HG02840 (cell line): ENCODE measurements at regions not wholly inside any gene's neighbourhood (a gene's known extent, or its start where the extent isn't known, plus 50 kb on each side); places are given as distances from the start of the nearest gene placed in this dataset.
"Not testable (repeated sequence)": the region's sequence is repeated elsewhere in the genome, so short reads cannot be mapped to it uniquely, and the experiment has no call there.

Experiments used
- ATAC-seq: cut with Tn5 transposase; IDR thresholded peaks from one replicate; pipeline ENCODE4 v1.9.1; 2021; ENCODE audit warnings: mild to moderate bottlenecking, moderate library complexity, moderate number of reproducible peaks; ENCODE audit not compliant: unreplicated experiment, low FRiP score

DNA sequence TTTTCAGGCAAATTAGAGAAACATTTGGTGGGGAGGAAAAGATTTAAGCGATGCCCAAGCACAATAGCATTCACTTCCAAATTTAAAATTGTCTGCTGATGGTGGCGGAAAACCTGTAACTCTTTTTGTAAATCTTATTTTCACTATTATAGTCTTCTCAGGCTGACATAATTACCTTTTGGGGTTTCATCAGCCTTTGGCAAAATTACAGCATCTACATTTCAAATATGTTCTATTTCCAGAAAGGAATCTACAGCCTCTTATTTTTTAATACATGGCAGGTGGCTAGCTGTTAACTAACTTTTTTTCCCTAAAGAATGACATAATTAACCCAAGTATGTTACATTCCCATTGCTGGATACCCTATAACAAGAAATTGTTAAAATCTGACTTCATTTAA lies 391.5 kb upstream of the CCDC54 start:
- no peak for ATAC-seq

DNA sequence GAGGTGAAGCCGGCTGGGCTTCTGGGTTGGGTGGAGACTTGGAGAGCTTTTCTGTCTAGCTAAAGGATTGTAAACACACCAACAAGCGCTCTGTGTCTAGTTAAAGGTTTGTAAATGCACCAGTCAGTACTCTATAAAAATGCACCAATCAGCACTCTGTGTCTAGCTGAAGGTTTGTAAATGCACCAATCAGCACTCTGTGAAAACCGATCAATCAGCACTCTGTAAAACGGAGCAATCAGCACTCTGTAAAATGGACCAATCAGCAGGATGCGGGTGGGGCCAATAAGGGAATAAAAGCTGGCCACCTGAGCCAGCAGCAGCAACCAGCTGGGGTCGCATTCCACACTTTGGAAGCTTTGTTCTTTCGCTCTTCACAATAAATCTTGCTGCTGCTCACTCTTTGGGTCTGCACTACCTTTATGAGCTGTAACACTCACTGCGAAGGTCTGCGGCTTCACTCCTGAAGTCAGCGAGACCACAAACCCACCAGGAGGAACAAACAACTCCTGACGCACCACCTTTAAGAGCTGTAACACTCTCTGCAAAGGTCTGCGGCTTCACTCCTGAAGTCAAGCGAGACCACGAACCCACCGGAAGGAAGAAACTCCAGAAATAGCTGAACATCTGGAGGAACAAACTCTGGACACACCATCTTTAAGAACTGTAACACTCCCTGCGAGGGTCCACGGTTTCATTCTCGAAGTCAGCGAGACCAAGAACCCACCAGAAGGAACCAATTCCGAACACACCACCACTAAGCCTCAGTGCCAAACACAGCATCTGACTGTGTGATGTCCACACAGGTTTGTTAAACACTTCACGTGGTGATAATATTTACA lies 378.2 kb upstream of the CCDC54 start:
- ATAC-seq, result not testable (repeated sequence)

DNA sequence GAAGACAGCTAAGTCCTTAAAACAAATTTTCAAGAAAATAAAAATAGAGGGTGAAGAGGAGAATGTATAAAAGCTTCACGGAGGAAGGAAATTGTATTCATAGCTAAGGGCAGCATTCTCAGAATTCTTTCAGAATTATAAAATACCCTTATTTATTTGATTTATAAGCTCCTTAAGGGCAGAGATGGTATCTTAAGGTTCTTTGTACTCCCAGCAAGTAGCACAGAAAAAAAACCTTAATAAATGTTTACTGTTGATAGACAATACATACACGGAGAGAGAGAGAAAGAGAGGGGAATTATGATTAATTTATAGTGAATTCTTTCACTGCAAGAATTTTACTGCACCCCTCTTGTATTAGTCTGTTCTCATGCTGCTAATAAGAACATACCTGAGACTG lies 375.6 kb upstream of the CCDC54 start:
- no peak for ATAC-seq

DNA sequence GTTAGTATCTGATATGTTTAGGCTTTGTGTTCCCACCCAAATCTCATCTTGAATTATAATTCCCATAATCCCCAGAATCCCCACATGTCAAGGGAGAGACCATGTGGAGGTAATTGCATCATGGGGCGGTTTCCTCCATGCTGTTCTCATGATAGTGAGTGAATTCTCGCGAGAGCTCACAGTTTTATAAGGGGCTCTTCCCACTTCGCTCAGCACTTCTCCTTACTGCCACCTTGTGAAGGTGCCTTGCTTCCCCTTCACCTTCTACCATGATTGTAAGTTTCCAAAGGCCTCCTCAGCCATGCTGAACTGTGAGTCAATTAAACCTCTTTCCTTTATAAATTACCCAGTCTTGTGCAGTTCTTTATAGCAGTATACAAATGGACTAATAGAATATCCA lies 371.9 kb upstream of the CCDC54 start:
- not testable (repeated sequence) for ATAC-seq

DNA sequence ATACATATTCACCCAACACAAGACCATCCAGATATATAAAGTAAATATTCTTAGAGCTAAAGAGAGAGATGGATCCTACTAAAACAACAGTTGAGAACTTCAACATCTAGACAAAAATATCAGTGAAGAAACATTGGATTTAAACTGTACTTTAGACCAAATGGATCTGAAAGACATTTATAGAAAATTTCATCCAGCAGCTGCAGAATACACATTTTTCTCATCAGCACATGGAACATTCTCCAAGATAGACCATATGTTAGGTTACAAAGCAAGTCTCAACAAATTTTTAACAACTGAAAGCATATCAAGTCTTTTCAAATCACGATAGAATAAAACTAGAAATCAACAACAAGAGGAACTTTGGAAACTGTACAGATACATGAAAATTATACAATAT lies 369.0 kb upstream of the CCDC54 start:
- no peak for ATAC-seq

DNA sequence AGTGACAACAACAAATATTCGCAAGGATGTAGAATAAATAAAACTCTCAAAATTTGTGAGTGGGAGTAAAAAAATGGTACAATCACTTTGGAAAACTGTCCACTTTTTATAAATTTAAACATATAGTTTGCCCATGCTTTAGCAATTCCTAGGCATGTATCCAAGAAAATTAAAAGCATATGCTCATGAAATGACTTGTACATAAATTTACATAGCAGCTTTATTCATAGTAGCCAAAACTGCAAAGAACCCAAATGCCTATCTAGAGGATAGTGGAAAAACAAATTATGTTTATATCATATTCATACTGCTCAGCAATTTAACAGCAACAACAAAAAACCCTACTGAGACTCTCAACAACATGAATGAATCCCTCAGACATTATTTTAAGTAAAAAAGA lies 363.6 kb upstream of the CCDC54 start:
- no peak for ATAC-seq

DNA sequence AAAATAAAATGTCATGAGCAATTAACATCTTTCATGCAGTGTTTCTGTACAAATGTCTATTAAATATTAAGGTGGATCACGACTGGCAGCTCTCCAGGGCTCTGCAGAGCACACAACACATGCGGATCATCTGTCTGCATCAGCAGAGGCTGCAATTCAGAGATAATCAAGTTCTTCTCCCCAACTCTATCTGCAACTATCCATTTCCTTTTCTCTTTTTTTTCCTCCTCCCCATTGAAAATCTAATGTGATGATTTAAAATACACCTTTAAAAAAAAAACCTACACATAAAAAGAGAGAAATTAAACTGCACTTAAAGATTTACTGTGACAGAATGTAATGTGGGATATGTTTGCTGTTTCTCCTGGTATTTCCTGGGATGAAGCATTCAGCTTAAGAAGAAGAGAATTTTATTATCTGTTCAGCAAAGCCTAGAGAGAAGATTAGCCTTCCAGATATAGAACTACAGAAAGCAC lies 352.6 kb upstream of the CCDC54 start:
- no peak for ATAC-seq

DNA sequence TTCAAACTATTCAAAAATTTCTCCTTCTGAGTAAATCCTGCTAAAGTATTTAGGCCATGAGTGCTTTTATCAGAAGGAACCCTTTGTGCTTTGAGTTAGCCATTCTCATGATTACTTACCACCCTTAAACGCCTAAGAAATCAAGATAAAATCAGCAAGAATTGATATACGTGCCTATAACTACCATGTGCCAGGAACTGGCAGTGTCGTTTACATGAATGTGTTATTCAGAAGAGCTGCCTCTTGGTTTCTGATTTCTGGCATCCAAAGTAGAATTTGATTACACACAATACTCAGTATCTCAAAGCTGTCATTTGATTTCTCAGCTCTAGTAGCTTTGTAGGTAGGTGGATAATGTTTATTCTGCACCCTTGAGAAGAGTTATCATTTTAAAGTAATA lies 351.3 kb upstream of the CCDC54 start:
- no peak for ATAC-seq

DNA sequence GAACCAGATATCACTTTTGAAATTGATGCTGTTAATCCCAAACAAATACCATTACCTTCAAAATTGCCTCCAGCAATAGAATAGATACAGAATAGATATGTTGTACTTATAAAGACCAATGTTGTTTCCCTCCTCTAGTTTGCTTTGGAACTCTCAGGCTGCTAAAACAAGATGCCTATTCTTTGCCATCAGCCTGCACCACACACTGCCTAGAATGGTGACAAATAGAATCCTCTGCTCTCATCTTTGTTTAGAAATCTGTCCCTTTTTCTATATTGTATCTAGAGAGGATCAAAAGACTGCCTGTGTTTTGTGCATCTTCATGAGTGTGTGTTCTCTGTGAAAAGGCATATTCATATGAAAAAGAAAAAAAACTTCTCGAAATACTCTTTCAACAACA lies 349.2 kb upstream of the CCDC54 start:
- ATAC-seq, result no peak

DNA sequence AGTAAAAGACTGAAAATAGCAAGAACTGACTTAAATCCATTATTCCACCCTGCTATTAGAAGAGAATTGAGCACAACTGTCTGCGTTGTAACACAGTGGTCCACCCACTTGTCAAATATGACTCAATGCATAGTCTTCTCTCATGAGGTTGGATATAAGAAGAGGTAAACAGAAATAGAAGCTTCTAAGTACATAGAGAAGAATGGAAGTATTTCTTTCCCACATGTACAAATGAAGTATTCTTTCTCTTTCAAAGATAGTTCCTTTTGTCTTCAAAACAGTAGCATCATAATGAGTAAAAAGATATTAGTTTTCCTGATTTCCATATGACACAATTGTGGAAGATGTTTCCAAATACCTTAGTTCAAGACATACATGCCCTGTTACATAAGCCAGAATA lies 348.6 kb upstream of the CCDC54 start:
- ATAC-seq, result no peak

DNA sequence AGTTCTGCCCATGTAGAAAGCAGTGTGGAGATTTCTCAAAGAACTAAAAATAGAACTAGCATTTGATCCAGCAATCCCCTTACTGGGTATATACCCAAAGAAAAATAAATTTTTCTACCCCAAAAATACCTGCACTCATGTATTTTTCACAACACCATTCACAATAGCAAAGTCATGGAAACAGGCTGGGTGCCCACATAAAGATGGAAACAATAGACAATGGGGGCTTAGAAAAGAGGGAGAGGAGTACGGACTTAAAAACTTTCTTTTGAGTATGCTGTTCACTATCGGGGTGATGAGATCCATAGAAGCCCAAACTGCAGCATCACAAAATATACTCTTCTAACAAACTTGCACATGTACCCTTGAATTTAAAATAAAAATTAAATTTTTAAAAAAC lies 345.1 kb upstream of the CCDC54 start:
- ATAC-seq, result no peak

DNA sequence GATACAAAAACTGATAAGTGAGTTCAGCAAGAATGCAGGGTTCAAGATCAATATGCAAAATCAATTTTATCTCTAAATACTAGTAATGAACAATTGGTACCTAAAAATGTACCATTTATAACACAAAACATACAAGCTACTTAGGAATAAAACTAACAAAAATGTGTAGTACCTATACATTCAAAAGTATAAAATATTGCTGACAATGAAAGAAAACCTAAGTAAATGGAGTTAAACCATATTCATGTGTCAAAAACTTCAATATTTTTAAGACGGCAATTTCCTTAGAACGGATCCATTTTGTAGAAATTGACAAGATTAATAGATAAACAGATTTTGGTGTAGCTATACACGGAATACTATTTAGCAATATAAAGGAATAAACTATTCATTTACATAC lies 343.1 kb upstream of the CCDC54 start:
- no peak for ATAC-seq

DNA sequence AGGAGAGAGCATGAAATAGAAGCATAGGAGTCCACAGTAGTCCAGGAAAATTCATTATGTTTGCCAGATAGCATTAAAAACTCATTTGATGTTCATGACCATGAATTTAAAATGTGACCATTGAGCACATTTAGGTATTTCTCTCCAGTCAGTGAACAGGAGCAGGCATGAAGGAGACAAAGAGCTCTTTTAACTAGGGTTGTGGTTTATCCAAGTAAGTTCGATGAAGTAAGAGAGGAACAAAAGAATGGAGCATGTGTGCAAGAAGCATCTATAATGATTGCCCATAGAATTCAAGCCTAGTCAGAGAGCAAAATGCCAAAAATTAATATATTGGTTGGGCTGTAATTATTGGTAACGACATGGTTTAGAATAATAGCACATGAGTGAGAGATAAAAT lies 342.1 kb upstream of the CCDC54 start:
- ATAC-seq, result no peak

DNA sequence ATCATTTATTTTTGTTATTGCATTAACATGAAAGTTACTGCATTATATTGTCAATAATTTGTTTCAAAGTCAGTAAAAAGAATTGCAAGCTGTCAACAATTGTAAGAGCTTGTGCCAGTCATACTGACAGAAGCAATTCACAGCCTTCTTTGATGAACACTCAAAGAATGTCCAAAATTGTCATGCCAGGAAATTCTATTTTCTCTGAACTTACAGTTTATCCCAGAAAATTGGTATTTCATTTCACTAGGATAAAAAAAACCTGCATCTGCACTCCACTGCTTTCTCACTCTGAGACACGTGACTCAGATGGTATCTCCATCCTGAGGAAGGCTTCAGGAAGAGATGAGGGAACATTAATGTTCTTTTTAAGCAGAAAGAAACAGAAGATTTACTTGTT lies 332.6 kb upstream of the CCDC54 start:
- no peak for ATAC-seq

DNA sequence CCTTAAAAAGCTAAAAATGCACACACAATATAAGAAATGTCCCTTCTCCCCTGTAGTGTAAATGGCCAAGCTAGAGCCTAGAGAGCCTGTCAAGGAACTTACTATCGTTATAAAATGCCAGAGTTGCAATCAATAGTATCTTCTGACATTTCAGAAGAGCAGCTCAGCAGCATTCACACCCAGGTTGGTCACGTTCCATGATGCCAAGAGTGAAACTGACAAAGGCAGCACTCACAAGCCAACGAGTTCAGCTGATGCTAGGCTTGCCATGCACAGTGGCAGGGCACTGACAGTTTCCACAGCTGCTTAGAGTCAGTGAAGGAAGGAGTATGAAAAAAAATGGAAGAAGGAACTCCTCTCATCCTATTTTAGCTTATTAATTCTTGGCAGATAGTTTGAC lies 331.4 kb upstream of the CCDC54 start:
- no peak for ATAC-seq

DNA sequence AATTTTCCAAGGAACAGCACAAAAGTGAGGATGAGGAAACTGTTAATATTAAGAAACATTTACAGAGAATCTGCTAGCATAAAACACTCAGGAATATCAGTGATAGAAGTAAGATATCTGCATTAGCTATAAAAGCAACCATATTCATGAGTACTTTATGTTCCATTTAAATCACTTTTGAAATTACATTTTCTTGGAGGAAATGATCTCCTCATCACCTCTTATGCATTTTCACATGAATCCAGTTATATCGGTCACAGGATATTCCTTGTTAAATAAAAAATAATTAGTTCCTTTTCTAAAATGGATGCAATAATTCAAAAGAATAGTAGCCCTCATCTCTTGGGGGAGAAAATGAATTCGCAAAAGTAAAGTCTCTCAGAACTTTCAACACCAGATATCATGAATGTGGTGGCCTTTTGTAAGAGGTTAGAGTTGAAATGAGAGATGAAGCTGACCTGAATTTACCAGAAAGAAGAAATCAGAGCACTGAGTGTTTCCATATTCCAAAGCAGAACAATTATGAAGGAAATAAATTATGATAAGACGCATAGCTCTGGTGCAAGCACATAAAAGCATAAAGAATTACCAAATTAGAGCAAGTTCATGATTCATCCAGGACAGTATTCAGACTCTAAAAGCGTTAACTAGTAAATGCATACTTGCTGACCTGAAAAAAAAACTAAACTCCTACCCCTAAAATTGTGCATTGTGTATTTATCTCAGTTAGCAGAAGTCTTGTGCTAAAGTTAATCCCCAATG lies 321.9 kb upstream of the CCDC54 start:
- ATAC-seq, result no peak

DNA sequence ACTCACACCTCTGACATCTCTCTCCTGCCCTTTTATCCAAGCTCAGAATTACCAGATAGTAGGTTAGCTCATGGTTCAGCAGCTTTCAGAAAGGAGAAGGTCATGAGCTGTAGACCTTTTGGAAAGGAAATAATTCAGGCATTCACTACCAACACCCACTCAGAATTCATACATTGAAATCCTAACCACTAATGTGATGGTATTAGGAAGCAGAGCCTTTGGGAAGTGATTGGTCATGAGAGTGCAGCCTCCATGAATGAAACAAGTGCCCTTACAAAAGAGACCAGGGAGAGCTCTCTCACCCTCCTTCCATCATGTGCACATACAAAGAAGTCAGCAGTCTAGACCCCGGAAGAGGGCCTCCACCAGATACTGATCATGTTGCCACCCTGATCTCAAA lies 315.8 kb upstream of the CCDC54 start:
- no peak for ATAC-seq

DNA sequence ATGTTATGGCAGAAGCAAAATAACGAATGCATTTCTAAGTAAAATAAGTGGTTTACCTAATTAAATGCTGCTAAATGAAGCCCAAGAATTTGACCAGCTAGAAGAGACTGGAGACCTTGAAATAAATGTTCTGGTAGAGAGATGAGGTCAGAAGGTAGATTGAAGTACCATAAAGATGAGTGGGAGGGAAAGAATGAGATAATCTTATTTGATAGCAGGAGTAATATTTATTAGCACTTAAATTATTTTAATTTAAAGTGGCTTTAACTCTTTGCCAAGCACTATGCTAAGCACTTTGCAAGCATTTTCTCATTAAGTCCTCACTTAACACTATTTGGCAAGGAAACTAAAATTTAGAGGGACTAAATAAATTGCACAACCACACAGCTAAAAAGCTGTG lies 314.9 kb upstream of the CCDC54 start:
- ATAC-seq, result no peak

DNA sequence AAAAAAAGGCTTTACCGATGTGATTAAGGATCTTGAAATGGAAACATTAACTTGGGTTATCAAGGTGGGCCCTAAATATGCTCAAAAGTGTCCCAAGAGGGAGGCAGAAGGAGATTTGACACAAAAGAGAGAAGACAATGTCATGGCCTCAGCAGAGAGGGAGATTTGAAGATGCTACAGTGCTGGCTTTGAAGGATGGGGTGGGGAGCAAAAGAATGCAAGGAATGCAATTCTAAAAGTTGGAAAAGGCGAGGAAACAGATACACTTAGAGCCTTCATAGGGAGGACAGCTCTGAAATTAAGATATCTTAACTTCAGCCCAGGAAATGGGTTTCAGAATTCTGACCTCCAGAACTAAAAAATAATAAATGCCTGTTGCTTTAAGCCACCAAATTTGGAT lies 314.5 kb upstream of the CCDC54 start:
- no peak for ATAC-seq

DNA sequence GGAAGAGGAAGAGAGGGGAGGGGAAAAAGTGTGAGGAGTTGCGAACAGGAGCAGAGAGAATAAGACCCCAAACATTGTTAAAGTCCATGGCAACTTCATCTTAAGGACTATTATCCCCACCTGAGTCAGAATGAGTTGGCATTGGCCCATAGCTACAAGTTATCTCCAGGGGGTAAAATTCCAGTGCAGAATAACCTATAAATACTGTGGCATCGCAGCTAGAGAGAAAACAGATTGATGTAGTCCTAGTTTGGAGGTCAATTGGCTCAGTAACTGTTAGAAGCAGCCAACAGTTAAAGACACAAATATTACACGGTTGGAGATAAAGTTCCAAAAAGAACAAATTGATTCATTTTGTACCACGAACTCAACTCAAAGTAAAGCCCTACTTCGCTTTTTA lies 313.9 kb upstream of the CCDC54 start:
- no peak for ATAC-seq

DNA sequence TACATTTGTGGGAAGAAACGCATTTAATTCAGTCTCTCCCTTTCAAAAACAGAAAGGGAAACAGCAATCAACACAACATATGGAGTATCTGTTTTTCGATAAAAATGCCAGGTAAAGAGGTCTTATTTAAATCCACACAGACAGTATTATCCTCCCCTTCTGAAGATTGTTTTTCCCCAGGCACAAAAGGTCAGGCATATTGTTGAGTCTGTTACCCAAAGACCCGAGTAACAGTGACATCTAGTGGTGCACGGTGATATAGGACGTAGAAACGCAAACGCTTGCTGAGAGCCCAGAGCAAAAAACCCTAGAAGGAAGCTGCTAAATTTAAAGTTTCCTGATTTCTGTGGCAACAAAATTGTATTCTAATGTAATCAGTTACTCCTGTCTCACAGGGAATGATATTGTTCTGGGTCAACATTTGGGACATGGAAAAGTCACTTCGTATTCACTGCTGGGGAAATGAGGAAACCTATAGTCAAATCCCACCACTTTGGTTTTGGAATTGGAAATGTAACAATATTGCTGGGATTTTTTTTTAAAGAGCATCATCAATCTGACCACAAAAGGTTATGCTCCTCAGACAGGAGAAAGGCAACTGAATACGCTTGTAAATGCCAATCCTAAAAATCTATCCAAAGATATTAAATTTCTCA lies 312.7 kb upstream of the CCDC54 start:
- peak; percentile 83 for ATAC-seq
